A673 (cell line): ENCODE measurements at regions not wholly inside any gene's neighbourhood (a gene's known extent, or its start where the extent isn't known, plus 50 kb on each side); places are given as distances from the start of the nearest gene placed in this dataset.

Source experiments
- EZH2 ChIP-seq: fragments of 200-600 bp; sonication (generic); IDR thresholded peaks from 2 replicates; pipeline ENCODE4 v1.6.1; 2017; ENCODE audit warnings: borderline replicate concordance, low read depth, mild to moderate bottlenecking, mixed read lengths, antibody characterized with exemption, low read length; ENCODE audit not compliant: poor library complexity, severe bottlenecking
- TF ChIP-seq, protein P1 (sequence below): fragments of 300-800, 200-600 bp; sonication (generic); conservative IDR thresholded peaks from 2 replicates; pipeline ENCODE4 v1.5.1; 2017; ENCODE audit warnings: low read depth, mild to moderate bottlenecking, antibody characterized with exemption, low read length, moderate library complexity, mixed read lengths

- TF ChIP-seq, protein P1, sequence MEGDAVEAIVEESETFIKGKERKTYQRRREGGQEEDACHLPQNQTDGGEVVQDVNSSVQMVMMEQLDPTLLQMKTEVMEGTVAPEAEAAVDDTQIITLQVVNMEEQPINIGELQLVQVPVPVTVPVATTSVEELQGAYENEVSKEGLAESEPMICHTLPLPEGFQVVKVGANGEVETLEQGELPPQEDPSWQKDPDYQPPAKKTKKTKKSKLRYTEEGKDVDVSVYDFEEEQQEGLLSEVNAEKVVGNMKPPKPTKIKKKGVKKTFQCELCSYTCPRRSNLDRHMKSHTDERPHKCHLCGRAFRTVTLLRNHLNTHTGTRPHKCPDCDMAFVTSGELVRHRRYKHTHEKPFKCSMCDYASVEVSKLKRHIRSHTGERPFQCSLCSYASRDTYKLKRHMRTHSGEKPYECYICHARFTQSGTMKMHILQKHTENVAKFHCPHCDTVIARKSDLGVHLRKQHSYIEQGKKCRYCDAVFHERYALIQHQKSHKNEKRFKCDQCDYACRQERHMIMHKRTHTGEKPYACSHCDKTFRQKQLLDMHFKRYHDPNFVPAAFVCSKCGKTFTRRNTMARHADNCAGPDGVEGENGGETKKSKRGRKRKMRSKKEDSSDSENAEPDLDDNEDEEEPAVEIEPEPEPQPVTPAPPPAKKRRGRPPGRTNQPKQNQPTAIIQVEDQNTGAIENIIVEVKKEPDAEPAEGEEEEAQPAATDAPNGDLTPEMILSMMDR, result no peak
- no peak for TF ChIP-seq EZH2
Measured at GRCh38 chr1:165109013-165109412, 247.5 kb downstream of the LMX1A start.
